SK-N-SH (cell line): ENCODE measurements at regions not wholly inside any gene's neighbourhood (a gene's known extent, or its start where the extent isn't known, plus 50 kb on each side); places are given as distances from the start of the nearest gene placed in this dataset.

Experiments
- CTCF ChIA-PET: fragments of 300-600, 350-600 bp; formaldehyde crosslinking; extraction: SDS; loops from one replicate; lab custom pipeline; 2021; lab: Yijun Ruan, JAX
- POLR2A ChIA-PET: fragments of 350-600 bp; sonication (Branson Sonifier 250); formaldehyde crosslinking; extraction: SDS; loops from one replicate; lab custom pipeline; 2020; ENCODE audit warnings: antibody characterized with exemption, inconsistent platforms; lab: Yijun Ruan, JAX
- DNase-seq: peaks from one replicate; pipeline ENCODE4 v3.0.0; 2012
- H2AFZ ChIP-seq: fragments of 200-600 bp; sonication (generic); 2 replicates; pipeline ENCODE4 v1.8.1; 2016; ENCODE audit warnings: antibody characterized with exemption, mild to moderate bottlenecking, low read depth
- H3F3A ChIP-seq: fragments of 200-600 bp; sonication (generic); replicated peaks from 2 replicates; pipeline ENCODE3; 2016; ENCODE audit warnings: antibody characterized with exemption, mild to moderate bottlenecking; ENCODE audit not compliant: insufficient read depth
- H3K27ac ChIP-seq, 2 experiments: fragments of 200-500 bp in 1 of 2; fragments of 200-600 bp in 1 of 2; sonication (Bioruptor generic) in 1 of 2; sonication (generic), shearing (Covaris generic) in 1 of 2; 2 replicates each; pipeline versions ENCODE4 v1.5.1 to v1.6.1; 2014 to 2016; ENCODE audit warnings: low read depth in 2 of 2, inconsistent platforms in 1 of 2, low read length in 1 of 2, mild to moderate bottlenecking in 1 of 2, mixed read lengths in 1 of 2
- H3K27me3 ChIP-seq: fragments of 200-600 bp; sonication (generic), shearing (Covaris generic); 2 replicates; pipeline ENCODE4 v1.6.1; 2016; ENCODE audit warnings: mixed run types; ENCODE audit not compliant: insufficient read depth
- H3K36me3 ChIP-seq, 2 experiments: fragments of 200-500 bp in 1 of 2; fragments of 200-600 bp in 1 of 2; sonication (Bioruptor generic) in 1 of 2; sonication (generic) in 1 of 2; replicated peaks in 1 of 2; 2 replicates each; pipeline versions ENCODE3 to v1.5.1; 2014 to 2016; ENCODE audit warnings: low read length in 1 of 2, mild to moderate bottlenecking in 1 of 2; ENCODE audit not compliant: insufficient read depth in 2 of 2, control insufficient read depth in 1 of 2
- H3K4me1 ChIP-seq, 2 experiments: fragments of 200-500 bp in 1 of 2; fragments of 200-600 bp in 1 of 2; sonication (Bioruptor generic) in 1 of 2; sonication (generic), shearing (Covaris generic) in 1 of 2; 2 replicates each; pipeline versions ENCODE4 v1.5.1 to v1.6.1; 2014 to 2016; ENCODE audit warnings: low read depth in 1 of 2, low read length in 1 of 2, mixed run types in 1 of 2; ENCODE audit not compliant: insufficient read depth in 2 of 2, control insufficient read depth in 1 of 2
- H3K4me2 ChIP-seq: fragments of 200-600 bp; sonication (generic), shearing (Covaris generic); 2 replicates; pipeline ENCODE4 v1.6.1; 2017; ENCODE audit warnings: mixed run types
- H3K4me3 ChIP-seq, 2 experiments: fragments of 200-500 bp in 1 of 2; fragments of 200-600 bp in 1 of 2; sonication (Bioruptor generic) in 1 of 2; sonication (generic), shearing (Covaris generic) in 1 of 2; 2 replicates each; pipeline versions ENCODE4 v1.5.1 to v1.8.1; 2014 to 2016; ENCODE audit warnings: low read depth in 2 of 2, inconsistent platforms in 1 of 2, low read length in 1 of 2, mild to moderate bottlenecking in 1 of 2, mixed read lengths in 1 of 2, moderate library complexity in 1 of 2
- H3K79me2 ChIP-seq: fragments of 200-600 bp; sonication (generic); 2 replicates; pipeline ENCODE4 v1.8.1; 2017; ENCODE audit warnings: mild to moderate bottlenecking; ENCODE audit not compliant: insufficient read depth
- H3K9ac ChIP-seq: fragments of 200-600 bp; sonication (generic); 2 replicates; pipeline ENCODE4 v1.6.1; 2017; ENCODE audit warnings: mixed run types
- H3K9me2 ChIP-seq: fragments of 200-600 bp; sonication (generic); 2 replicates; pipeline ENCODE4 v1.6.1; 2017; ENCODE audit warnings: mixed run types
- H3K9me3 ChIP-seq: fragments of 200-600 bp; sonication (generic); 2 replicates; pipeline ENCODE4 v1.6.1; 2017; ENCODE audit warnings: mixed run types, mild to moderate bottlenecking, moderate library complexity
- H4K20me1 ChIP-seq: fragments of 200-600 bp; sonication (generic); 2 replicates; pipeline ENCODE4 v1.6.1; 2017; ENCODE audit warnings: mild to moderate bottlenecking, mixed run types; ENCODE audit not compliant: insufficient read depth
- CHD2 ChIP-seq: fragments of 150-350 bp; IDR thresholded peaks from 2 replicates; pipeline ENCODE4 v1.6.1; 2018; ENCODE audit warnings: low read length; ENCODE audit not compliant: partially characterized antibody
- ELF1 ChIP-seq: IDR thresholded peaks from 2 replicates; pipeline ENCODE4 v1.4.0; 2012
- EZH2phosphoT487 ChIP-seq: fragments of 200-600 bp; sonication (generic); IDR thresholded peaks from 2 replicates; pipeline ENCODE4 v1.6.1; 2017; ENCODE audit warnings: low read depth, mixed run types, mild to moderate bottlenecking, antibody characterized with exemption, moderate library complexity, borderline replicate concordance
- MEF2A ChIP-seq: IDR thresholded peaks from 2 replicates; pipeline ENCODE4 v1.4.0; 2012; ENCODE audit warnings: low read depth, borderline replicate concordance
- MXI1 ChIP-seq: IDR thresholded peaks from 2 replicates; pipeline ENCODE4 v1.6.1; 2012; ENCODE audit warnings: mild to moderate bottlenecking, low read depth, low read length, improper control_type of control experiment
- NRF1 ChIP-seq: IDR thresholded peaks from 2 replicates; pipeline ENCODE4 v1.6.1; 2012; ENCODE audit warnings: low read depth, mild to moderate bottlenecking, low read length
- RAD21 ChIP-seq: IDR thresholded peaks from 2 replicates; pipeline ENCODE4 v1.6.1; 2012; ENCODE audit warnings: mild to moderate bottlenecking, low read length
- RCOR1 ChIP-seq: fragments of 150-350 bp; IDR thresholded peaks from 2 replicates; pipeline ENCODE4 v1.6.1; 2017; ENCODE audit warnings: antibody characterized with exemption, low read length
- SMC3 ChIP-seq: IDR thresholded peaks from 2 replicates; pipeline ENCODE4 v1.6.1; 2012; ENCODE audit warnings: low read depth, low read length, improper control_type of control experiment
- TAF1 ChIP-seq: IDR thresholded peaks from 2 replicates; pipeline ENCODE4 v1.6.1; 2012; ENCODE audit warnings: low read depth, mild to moderate bottlenecking, low read length, moderate library complexity, borderline replicate concordance
- TEAD4 ChIP-seq: IDR thresholded peaks from 2 replicates; pipeline ENCODE4 v1.4.0; 2012; ENCODE audit warnings: mild to moderate bottlenecking, borderline replicate concordance; ENCODE audit not compliant: insufficient read depth
- ZBTB33 ChIP-seq: IDR thresholded peaks from 2 replicates; pipeline ENCODE4 v1.4.0; 2012; ENCODE audit warnings: low read depth, borderline replicate concordance
- WGBS: methylation state at CpG from one replicate; pipeline ENCODE4 v1.1.6; 2017; ENCODE audit warnings: low lambda C conversion rate; 5-methylcytosine and 5-hydroxymethylcytosine counted together
- TF ChIP-seq, protein P1 (sequence below): IDR thresholded peaks from 2 replicates; pipeline ENCODE4 v1.4.0; 2012; ENCODE audit warnings: low read depth

- CTCF ChIA-PET = no interaction called here
- no peak overlapping the region for H2AFZ ChIP-seq
- no peak for DNase-seq
- no peaks in the 10 kb centered on the region for H3K9me3 ChIP-seq
- H3F3A ChIP-seq = no peaks in the 10 kb centered on the region
- POLR2A ChIA-PET = no interaction called here
- no peak overlapping the region for H3K4me2 ChIP-seq
- H3K4me3 ChIP-seq = no peak overlapping the region
- WGBS = 24% methylated on average over 2 of the region's 2 CpGs
- H3K27me3 ChIP-seq = no peaks in the 10 kb centered on the region
- H4K20me1 ChIP-seq = no peaks in the 10 kb centered on the region
- H3K9ac ChIP-seq = no peak overlapping the region
- TF ChIP-seq, protein P1, sequence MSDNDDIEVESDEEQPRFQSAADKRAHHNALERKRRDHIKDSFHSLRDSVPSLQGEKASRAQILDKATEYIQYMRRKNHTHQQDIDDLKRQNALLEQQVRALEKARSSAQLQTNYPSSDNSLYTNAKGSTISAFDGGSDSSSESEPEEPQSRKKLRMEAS = no peak
- TF ChIP-seq CHD2 (no peak), RCOR1 (no peak), ELF1 (no peak), TAF1 (no peak), NRF1 (no peak), MXI1 (no peak), SMC3 (no peak), EZH2phosphoT487 (no peak), RAD21 (no peak)
- TF ChIP-seq, all 33 proteins: peak for 0
- Histone ChIP-seq H3K27ac (no peak overlapping the region), H3K4me1 (no peaks in the 10 kb centered on the region), H3K36me3 (no peaks in the 10 kb centered on the region), H3K79me2 (no peaks in the 10 kb centered on the region), H3K9me2 (no peaks in the 10 kb centered on the region)
These were observed 1262.6 kb downstream of the TBC1D22A start for GRCh38 chr22:48025096-48025495.

DNA sequence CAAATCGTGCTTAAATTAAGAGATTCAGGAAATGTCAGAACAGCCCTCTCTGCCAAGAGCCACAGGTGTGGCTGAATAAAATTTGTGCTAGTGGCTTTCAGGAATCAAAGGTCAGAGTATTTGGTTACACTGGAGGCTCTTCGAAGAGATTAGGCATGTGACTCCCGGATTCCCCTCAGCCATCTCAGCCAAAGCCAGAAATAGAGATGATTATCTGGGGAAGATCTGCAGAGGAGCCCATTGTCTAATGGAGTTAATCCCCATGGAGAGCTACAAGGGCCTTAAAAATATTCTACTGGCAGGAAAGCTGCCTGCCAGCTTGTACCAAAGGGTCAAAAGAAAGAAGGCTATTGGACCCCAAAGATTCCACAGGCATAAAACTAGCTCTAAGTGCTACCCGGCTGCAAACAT is 1259.5 kb downstream of the TBC1D22A start:
- H3K27me3 ChIP-seq = no peaks in the 10 kb centered on the region
- no peak overlapping the region for H3K4me2 ChIP-seq
- DNase-seq = no peak
- TF ChIP-seq RAD21 (no peak), ZBTB33 (no peak), MEF2A (no peak), TAF1 (no peak), TEAD4 (no peak)
- TF ChIP-seq, all 33 proteins: peak for 0
- H3K9ac ChIP-seq = no peak overlapping the region
- H3K4me3 ChIP-seq = no peak overlapping the region
- no peaks in the 10 kb centered on the region for H3K4me1 ChIP-seq
- no peaks in the 10 kb centered on the region for H4K20me1 ChIP-seq
- no peaks in the 10 kb centered on the region for H3F3A ChIP-seq
- ChIA-PET CTCF (no interaction called here), POLR2A (no interaction called here)
- no peaks in the 10 kb centered on the region for H3K9me2 ChIP-seq
- no peak overlapping the region for H2AFZ ChIP-seq
- 3% methylated on average over 4 of the region's 4 CpGs for WGBS
- no peaks in the 10 kb centered on the region for H3K9me3 ChIP-seq
- H3K36me3 ChIP-seq = no peaks in the 10 kb centered on the region
- H3K27ac ChIP-seq = no peak overlapping the region
- H3K79me2 ChIP-seq = no peaks in the 10 kb centered on the region
